ENCODE measurements at regions not wholly inside any gene's neighbourhood (a gene's known extent, or its start where the extent isn't known, plus 50 kb on each side); places are given as distances from the start of the nearest gene placed in this dataset.

DNA sequence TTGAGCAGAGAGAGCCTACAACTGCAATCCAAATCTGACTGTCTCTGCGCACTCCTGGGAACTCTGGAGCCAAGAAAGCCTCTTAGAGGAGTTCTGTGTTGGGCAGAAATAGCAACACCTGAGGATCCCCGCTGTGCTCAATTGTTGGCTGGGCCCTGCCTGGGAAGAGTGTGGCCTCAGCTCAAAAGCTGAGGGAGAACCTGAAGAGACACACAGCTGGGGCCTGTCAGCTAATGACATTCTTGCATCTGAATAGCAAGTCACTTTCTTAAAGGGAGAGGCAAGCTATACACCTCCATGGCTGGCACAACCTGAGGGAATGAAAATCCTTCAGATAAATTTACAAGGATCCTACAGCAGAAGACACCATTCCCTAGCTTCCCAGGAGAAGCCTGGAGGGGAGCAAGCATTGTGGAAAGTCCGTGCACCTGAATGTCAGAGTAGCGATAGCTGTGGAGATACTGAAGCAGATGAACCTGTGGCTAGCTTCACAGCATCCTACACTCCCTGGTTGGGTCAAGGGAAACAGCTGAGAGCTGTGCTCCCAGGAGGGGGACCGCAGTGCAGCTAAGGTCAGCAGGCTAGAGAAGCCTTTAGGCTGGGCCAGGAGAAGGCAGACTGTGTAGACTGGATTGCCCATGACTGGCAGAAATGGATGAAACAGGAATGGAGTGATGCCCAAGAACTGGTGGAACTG, 159.9 kb upstream of the PFN2 start:
- WGBS, 2 donors: 73 to 89% methylated on average over 5 of the region's 5 CpGs
- intact Hi-C loops (cut with DNase I): no loop called here
- Histone ChIP-seq H3K27me3 (no peaks in the 10 kb centered on the region), H3K4me3 (no peak overlapping the region), H3K27ac (no peak overlapping the region), H3K36me3 (no peaks in the 10 kb centered on the region), H3K9me3 (no peaks in the 10 kb centered on the region), H3K4me1 (peaks cover 0 to 3% (median 0%) of the 10 kb centered on the region in 9 donors)
- ATAC-seq: no peak
- DNase-seq: no peak
- TF ChIP-seq, protein P1, sequence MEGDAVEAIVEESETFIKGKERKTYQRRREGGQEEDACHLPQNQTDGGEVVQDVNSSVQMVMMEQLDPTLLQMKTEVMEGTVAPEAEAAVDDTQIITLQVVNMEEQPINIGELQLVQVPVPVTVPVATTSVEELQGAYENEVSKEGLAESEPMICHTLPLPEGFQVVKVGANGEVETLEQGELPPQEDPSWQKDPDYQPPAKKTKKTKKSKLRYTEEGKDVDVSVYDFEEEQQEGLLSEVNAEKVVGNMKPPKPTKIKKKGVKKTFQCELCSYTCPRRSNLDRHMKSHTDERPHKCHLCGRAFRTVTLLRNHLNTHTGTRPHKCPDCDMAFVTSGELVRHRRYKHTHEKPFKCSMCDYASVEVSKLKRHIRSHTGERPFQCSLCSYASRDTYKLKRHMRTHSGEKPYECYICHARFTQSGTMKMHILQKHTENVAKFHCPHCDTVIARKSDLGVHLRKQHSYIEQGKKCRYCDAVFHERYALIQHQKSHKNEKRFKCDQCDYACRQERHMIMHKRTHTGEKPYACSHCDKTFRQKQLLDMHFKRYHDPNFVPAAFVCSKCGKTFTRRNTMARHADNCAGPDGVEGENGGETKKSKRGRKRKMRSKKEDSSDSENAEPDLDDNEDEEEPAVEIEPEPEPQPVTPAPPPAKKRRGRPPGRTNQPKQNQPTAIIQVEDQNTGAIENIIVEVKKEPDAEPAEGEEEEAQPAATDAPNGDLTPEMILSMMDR (IDR thresholded peaks at IDR 0.05): no peak

DNA sequence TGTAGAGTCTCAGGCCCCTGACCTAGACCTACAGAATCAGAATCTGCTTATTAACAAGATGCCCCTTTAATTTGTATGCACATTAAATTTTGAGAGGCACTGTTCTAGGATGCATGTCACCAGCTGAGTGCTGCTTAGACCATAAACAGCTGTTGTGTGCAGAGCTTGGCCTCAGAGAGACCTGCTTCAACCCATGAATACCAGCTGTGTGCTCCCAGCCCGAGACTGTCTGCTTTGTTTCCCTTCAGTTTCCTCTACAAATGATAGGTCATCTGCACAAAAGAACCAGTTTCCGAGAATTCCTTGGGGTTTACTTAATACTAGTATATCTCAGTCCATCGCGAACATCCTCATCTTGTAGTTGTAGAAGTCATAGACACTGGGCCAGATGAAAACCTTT, 158.5 kb upstream of the PFN2 start:
- TF ChIP-seq, protein P1 (IDR thresholded peaks at IDR 0.05): no peak
- Histone ChIP-seq H3K27me3 (no peaks in the 10 kb centered on the region), H3K9me3 (no peaks in the 10 kb centered on the region), H3K36me3 (no peaks in the 10 kb centered on the region), H3K27ac (no peak overlapping the region), H3K4me3 (no peak overlapping the region), H3K4me1 (no peaks in the 10 kb centered on the region)
- ATAC-seq (no peak), DNase-seq (no peak)
- WGBS, 2 donors: 62 to 73% methylated on average over 4 of the region's 4 CpGs
- intact Hi-C loops (cut with DNase I): no loop called here

DNA sequence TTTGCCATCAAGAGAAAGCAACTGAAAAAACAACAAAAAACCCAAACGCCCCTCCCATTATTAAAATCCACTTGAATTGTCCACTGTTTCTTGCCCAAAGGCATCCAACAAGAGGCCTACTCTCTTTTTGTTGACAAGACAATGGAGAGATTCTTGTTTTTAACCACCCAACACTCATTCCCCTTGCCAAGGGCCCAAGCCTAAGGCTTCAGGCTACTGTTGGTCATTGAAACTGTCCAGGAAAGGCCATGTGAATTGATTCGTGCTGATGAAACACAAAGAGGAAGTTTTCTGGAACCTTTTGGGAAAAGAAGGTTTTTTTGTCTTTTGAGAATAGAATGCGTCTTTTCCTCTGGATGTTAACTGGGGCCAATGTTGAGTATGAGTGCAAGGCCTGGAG, 157.4 kb upstream of the PFN2 start:
- Histone ChIP-seq H3K27me3 (no peaks in the 10 kb centered on the region), H3K36me3 (no peaks in the 10 kb centered on the region), H3K4me1 (no peaks in the 10 kb centered on the region), H3K9me3 (no peaks in the 10 kb centered on the region), H3K27ac (no peak overlapping the region), H3K4me3 (no peak overlapping the region)
- DNase-seq: no peak
- WGBS, 2 donors: 52 to 55% methylated on average over 3 of the region's 3 CpGs
- ATAC-seq: no peak
- intact Hi-C loops (cut with DNase I): no loop called here
- TF ChIP-seq, protein P1 (IDR thresholded peaks at IDR 0.05): no peak

DNA sequence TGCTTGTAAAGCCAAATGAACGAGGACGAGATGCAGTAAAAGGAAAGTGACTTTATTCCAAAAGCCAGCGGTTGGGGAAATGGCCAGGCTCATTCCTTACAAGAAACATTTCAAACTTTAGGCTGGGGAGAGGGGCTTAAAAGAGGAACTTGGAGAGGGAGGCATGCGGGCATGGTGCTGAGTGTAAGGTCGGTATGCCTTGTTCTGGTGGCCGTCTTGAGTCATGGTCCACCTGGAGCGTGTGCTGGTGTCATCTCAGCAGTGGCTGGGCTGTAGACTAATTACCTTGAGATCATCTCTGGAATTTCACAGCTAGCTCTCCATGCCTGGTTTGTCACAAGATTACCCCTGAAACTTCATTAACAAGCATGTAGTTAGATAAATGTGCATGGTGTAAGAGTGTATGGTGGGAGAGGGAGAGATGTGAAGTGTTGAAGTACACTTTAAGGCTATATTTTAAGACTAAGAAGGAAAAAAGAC, 156.4 kb upstream of the PFN2 start:
- Histone ChIP-seq H3K27ac (no peak overlapping the region), H3K4me3 (no peak overlapping the region), H3K4me1 (no peaks in the 10 kb centered on the region), H3K27me3 (no peaks in the 10 kb centered on the region), H3K9me3 (peaks cover 0 to 9% (median 0%) of the 10 kb centered on the region in 11 donors), H3K36me3 (no peaks in the 10 kb centered on the region)
- ATAC-seq: no peak
- no peak for DNase-seq
- intact Hi-C loops (cut with DNase I): no loop called here
- TF ChIP-seq, protein P1 (IDR thresholded peaks at IDR 0.05): no peak
- WGBS, 2 donors: 74 to 76% methylated on average over 7 of the region's 7 CpGs
